GM21515 (cell line): ENCODE measurements at regions not wholly inside any gene's neighbourhood (a gene's known extent, or its start where the extent isn't known, plus 50 kb on each side); places are given as distances from the start of the nearest gene placed in this dataset.

Experiments used
- ATAC-seq: cut with Tn5 transposase; IDR thresholded peaks from one replicate; pipeline ENCODE4 v1.9.1; 2021; ENCODE audit not compliant: unreplicated experiment

DNA sequence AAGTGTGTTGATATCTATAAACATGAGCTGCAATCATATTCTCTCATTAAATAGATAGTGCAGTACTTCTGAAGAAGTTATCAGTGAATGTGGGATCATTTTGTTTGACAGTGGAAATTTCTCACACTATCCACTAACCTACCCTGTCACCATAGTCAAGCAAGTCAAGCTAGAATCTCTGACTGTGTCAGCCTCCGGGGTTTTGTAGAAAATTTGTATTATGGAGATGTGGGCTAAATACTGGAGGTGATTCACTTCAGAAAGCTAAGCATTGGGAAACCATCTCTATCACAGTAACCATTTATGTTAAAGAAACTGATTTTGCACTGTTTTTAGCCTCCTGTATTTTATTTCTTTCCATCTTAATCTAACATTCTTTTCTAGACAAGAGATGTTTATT lies 126.6 kb upstream of the CREB1 start:
- no peak for ATAC-seq

DNA sequence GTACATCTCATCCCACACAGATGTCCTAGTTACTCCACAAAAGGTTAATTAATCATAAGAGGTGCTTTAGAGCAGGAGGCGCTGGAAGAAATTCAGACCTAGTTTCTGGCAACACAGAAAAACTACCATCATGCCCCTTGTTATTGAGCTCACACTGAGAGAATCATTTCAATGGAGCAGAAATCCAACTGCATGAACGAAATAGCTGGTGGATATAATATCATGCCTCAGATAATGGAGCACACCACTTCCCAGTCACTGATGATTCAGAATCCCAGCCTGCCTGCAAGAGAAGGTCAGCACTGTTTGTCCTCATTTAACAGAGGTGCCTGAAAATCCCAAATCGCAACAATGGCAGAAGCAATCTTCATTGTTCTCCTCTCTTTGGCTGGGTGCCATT lies 125.8 kb upstream of the CREB1 start:
- ATAC-seq: no peak

DNA sequence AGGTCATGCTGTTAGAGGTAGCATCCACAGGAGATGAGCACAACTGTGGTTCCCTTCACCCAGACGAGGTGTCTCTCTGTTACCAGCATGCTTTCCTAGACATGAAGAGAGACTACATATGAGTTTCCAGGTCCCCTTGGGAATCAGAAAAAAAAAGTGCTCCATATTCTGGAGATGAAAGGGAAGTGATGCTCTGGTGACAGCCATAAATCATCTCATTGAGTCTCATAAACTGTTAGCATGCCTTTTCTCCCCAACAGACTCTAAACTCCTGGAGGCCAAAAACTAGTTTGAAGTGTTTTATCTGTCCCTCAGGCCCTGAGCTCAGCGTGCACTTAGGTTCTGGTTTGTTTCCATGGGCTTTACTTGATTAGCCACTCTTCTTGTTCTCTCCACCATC lies 124.6 kb upstream of the CREB1 start:
- no peak for ATAC-seq

DNA sequence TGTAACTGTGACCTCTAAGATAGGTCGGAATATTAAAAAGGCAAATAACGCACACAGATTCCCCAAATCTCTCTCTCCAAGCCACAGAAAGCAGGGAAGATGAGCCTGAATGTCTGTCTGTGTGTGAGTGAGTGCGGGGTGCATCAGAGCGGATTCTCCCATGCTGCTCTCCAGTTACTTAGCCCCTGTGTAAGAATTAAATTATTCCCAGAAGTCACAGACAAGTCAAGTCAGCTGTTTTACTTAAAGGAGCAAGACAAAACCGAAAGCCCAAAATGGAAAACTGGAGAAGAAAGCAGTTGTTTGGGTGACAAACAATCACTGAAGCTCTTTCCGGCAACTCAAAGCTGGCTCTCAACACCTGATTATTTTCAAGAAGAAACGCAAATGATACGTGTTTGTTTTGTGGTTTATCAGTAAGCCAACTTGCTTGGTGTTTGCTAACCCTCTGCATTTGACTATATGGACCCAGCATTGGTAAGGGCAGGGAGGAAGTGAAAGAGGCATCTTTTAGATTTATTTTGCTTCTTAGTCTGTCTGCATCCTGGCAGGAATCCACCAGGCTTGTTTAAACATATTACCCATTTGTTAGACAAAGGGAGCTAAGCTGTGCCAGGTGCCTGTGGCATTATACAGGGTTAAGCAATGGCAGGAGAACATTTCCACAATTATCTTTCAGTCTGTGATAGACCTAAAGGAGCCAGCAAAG lies 121.5 kb upstream of the CREB1 start:
- peak; percentile 94 for ATAC-seq

DNA sequence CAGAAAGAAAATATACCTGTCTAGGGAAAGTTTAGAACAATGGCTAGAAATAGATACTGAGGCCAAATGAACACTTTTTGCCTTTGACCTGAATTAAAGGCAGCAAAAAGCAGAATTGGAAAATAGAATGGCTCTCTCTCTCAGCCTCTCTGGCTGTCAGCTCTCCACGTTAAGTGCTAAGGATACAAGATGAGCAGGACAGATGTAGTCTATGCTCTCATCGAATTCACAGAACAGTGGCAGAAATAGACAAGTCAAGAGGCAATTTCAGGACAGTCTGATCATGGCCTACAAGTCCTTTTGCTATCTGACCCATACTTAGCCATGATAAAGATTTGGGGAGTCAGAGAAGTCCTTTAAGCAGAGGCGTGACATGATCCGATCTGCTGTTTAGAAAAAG lies 120.2 kb upstream of the CREB1 start:
- ATAC-seq: no peak

DNA sequence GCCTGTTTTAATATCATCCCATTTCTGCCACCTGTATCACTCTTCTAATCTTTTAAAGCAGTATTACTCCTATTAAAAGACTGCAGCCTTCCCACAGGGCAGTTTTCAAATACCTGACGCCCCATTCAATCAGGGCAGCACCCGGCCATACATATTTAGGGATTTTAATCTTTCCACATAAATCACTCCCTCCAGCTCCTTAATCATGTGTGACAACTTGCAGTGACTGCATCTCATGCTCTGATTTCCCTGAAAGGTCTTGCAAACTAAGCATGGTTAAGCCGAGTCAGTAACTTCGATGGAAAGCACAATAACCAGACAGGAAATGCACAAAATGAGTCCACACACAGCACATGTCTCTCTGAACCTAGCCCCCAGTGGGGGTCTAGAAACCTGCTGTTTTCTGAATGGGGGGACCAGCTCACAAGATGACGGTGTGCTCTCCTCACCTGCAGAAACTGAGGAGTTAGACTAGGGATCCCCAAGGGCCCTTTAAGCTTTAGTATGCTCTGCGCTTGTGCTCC lies 116.9 kb upstream of the CREB1 start:
- ATAC-seq: no peak

DNA sequence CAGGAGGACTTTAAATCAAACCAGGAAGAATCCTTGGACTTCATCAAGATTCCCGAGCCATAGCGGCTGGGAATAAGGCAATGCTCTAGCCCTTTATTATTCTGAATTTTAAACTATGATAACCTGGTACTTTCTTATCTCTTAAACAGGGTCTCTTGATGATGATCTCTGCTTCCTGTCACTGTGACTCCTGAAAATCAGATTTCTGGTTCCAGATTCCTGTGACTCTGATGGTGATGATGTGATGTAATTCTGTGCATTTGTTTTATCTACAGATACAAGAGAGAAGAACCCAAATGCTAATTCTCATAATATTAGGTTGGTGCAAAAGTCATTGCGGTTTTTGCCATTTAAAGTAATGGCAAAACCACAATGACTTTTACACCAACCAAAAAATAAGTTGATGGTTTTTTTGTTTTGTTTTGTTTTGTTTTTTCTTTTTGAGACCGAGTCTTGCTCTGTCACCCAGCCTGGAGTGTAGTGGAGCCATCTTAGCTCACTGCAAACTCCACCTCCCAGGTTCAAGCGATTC lies 116.3 kb upstream of the CREB1 start:
- ATAC-seq: no peak

DNA sequence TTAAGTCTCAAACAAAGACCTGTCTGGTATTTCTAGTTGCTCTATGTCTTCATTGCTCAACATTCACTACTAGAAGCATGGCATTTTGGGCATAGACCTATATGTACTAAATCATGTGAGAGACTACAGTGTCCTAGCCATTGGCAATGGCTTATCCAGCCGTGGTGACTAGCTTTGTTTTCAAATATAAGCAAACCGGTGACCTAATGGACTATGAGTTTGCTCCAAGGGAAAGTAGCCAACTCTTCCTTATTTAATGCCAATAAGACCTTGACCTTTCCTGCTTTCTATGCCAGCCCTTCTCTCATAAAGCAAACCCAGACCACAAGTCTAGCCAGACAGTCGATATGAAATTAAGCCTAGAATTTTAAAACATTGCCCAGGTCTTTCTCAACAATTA lies 113.7 kb upstream of the CREB1 start:
- ATAC-seq: no peak

DNA sequence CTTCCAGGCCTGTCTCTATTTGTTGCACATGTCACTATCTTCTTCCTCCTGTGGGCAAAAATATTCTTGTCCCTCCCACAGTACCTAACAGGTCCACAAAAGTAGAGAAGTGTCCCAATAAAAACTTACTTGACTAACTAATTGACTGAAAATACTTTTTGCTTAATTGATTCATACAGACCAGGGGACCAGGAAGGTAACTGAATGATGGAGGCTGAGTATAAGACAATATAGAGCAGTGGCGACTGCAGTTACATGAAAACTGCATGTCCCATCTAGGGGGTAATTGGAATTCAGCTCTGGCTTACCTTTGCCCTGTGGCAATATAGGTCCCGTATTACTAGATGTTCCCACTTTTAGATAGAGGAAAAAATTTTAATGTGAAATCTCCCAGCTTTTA lies 112.9 kb upstream of the CREB1 start:
- ATAC-seq: no peak

DNA sequence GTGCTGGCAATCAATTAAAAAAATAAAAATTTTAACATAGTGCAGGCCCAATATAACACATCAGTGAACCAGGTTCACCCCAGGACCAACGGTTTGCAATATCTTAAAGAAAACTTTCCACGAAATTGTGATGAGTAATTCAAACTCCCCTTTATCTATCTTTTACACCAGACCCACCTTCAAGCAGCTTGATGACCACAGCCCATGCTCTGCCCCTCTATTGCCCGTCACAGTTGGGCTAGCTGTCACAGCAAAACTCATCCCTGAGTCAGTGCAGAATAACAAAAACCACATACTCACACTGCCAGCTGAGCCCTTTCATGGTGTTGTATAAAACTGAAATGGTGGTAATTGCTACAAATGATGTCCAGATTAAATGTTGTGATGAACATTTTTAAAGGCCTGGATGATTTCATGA lies 112.5 kb upstream of the CREB1 start:
- ATAC-seq: no peak

DNA sequence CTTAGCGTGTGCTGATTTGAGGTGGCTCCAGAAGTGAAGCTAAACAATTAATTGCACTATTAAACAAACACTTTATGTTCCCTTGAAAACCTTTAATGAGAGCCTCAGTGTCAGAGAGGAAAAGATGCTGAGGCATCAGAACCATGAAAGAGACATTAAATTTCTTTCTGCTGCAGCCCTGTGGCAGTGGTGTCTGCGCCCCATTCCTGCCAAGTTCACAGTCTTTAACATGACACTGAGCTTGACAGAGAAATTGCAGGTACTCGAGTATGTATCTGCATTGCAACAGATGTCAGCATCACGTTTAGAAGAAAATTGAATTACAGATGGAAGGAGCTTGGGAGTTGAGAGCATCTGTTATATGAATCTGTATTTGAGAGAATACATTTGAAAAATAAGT lies 111.3 kb upstream of the CREB1 start:
- ATAC-seq: no peak

DNA sequence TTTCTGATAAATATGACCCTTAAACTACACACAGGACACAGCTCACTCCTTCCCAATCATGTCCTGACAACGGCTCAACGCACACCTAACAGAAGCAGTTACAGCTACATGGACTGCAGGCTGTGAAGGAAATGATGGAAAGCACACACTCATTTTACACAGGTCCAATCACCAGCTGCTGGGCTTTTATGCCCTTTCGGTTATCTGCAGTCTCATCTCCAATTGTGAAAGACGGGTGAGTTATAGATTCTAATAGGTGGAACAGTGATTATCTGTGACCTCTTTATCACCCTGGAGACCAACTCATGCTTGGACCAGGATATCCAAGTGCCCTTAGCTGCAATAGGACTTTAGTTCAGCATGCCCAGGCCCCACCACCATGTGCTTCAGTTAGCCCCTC lies 110.4 kb upstream of the CREB1 start:
- ATAC-seq: no peak

DNA sequence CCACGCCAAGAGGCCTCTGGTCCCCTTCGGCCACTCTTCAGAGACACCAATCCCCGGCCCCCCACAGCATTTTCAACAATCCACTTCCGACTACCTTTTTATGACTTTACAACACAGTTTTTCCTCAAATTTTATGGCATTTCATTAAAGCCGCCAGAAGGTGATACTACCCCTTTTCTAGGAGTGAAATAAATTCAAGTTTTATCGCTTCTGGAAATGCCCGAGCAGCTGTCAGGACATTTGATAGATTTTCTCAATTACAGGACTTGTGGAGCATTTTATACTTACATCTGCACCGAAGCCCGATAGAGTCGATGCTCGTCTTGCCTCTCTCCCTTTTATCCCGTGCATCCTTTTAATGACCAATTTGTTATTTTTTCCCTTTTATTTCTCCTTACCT lies 108.1 kb upstream of the CREB1 start:
- no peak for ATAC-seq

DNA sequence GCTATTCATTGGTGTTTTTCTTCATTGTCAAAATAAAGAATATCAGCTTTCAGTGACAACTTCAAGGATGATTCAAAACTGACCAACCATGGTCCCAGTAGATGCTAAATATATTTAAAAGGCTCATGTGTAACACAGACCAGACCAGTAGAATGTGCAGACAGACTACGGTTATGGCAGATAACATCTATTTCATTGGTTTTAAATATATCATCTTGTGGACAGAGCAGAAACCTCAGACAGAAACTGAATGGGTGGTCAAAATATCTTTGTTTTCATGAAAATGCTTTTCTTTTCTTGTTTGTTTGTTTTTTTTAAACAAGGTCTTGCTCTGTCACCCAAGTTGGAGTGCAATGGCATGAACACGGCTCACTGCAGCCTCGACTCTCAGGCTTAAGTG lies 107.4 kb upstream of the CREB1 start:
- no peak for ATAC-seq

DNA sequence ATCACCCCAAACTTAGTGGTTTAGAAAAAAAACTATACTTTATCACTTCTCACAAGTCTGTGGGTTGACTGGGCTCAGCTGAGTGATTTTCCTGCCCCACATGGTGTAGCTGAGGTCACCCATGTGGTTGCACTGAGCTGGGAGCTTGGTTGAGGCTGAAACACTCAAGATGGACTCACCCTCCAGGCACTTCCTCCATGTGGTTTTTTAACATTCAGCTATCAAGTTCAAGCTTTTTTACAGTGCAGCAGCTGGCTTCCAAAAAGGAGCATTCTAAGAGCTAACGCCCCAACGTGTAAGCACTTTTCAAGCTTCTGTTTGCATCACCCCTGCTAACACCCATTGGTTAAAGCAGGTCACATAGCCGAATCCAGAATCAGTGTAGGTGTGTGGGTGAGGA lies 105.9 kb upstream of the CREB1 start:
- ATAC-seq: peak; percentile 97

DNA sequence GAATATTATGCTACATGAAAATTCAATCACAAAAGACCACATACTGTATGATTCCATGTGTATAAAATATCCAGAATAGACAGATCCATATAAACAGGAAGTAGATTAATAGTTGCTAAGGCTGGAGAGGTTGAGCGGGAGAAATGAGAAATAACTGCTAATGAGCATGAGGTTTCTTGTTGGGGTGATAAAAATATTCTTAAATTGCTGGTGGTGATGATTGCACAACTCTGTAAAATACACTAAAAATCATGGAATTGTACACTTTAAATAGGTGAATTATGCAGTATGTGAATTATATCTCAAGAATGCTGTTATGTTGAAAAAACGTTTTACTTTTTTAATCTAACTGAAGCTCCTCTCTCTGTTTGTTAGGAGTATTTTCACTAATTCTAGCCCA lies 101.8 kb upstream of the CREB1 start:
- no peak for ATAC-seq

DNA sequence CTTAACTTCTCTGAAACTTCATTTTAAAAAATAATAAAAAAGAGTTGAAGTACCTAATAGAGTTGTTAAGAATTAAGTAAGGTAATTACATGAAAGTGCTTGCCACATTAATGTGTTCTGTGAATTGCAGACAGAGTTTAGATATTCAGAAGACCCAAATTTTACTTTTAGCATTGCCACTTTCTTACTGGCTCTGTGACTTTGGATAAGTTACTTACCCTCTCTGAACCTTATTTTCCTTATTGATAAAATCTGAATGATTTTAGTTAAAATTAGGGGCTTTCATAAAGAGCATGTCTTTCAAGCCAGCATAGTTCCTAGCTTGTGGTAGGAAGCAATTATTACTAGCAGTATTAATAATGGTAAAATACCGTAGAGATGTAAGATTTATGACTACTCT lies 101.2 kb upstream of the CREB1 start:
- no peak for ATAC-seq

DNA sequence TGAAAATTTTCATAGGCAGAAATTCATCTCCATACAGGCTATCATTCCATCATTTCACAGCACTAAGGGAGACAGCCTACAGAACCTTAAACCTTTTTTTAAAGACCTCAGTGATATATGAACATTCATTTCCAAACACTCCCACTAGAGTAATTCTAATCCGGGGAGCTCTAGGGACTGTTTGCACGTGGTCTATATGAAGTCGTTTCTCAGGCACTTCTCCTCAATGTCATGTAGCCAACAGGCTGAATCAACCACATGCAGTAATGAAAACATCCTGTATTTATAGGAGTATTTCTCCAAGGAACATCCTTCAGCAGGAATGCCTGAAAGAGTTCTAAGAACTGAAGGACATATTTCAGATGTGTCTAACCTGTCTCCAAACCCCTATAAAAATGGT lies 97.3 kb upstream of the CREB1 start:
- ATAC-seq: no peak

DNA sequence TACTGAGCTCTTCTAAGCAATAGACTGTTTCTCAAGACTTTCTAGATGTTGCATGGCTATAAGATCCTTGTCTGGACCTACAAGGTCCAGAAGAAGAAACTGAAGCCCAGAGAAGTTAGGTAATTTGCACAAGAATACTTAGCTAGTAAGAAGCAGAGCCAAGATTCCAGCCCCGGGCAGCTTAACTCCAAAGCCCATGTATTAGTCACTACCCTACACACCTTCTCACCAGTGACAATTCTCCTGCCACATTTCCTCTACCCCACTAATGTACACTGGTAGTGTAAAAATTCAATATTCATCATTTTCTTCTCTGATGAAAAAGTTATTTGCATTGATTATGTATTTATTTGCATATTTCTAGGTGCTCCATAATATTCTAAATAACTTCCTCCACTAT lies 95.5 kb upstream of the CREB1 start:
- no peak for ATAC-seq

DNA sequence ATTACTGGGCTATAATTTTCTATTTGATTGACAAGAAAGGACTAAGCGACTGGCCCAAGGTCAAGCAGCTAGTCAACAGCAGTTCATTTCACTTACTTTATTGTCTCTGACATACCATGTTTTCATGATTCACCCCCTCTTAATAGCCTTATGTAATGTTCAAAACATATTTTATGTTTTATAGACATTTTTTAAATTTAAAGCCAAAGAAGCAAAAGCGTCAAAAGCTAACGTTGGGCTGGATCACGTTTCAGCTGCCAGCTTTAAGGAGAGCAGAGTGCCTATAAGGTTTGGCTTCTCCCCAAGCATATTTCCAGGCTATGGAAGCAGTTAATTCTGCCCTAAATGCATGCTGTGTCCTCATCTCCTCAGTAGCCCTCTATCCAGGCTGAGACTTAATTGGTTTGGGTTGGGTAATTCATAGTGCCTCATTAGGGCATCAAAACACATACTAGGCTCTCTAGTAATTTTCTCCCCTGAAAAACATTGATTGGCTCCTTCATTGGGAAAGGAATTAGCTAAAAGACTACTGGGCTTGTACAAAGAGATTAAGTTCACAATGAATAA lies 94.8 kb upstream of the CREB1 start:
- no peak for ATAC-seq

DNA sequence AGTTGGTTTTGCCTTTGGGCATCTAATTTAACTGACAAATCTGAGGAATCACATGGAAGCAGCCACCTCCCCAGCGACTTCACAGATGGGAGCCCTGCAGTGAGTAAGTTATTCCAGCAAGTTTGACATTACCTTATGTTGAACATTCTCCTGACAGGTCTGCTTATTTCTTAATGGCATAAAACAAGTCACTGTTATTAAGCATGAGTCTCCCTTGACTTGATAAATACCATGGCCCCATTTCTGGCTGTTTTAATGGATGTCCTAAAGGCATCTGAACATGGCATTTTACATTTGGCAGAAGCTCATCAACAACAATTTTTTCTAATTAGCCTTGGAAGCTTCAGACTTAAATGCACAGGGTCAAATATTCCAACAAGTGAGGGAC lies 92.6 kb upstream of the CREB1 start:
- no peak for ATAC-seq

DNA sequence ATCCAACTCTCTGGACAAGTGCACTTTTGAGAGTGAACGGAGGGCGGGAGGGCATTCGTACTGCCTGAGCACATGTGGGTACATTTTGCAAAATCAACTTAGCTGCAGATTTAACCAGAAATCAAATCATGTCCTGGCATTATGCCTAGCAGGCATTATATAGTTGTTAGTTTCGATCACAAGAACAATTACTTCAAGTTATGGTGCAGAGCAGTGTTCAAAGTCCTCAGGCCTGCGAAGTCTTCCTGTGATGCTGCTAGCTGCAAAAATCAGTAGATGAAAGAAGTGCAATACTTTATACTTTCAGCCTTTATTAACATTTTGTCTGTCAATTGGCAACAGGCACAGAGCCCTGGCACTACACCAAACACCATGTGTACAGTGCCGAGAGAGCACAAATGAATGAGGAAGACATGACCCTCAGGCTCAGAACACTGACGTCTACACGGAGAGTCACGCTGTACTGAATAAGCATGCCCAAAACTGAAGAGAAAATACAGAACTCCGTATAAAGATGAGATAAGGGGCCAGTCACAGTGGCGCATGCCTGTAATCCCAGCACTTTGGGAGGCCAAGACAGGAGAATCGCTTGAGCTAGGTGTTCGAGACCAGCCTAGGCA lies 92.1 kb upstream of the CREB1 start:
- no peak for ATAC-seq
